ENCODE measurements at regions not wholly inside any gene's neighbourhood (a gene's known extent, or its start where the extent isn't known, plus 50 kb on each side); places are given as distances from the start of the nearest gene placed in this dataset.
A peak's percentile ranks its signal among the peaks of the same experiment; 100 is the strongest.

GRCh38 chr1:234554218-234554697 lies 55.7 kb downstream of the IRF2BP2 start:
- TF ChIP-seq EP300 (IDR thresholded peaks at IDR 0.05) = no peak
- no peak for TF ChIP-seq POLR2A (IDR thresholded peaks at IDR 0.05; ENCODE audit: low read depth)
- TF ChIP-seq CTCF (IDR thresholded peaks at IDR 0.05) = no peak
- TF ChIP-seq POLR2AphosphoS5 (IDR thresholded peaks at IDR 0.05) = peak in 1 of 2 donors; percentile 39

GRCh38 chr1:234553240-234554188 lies 56.5 kb downstream of the IRF2BP2 start:
- Histone ChIP-seq H3K4me1 (peaks cover 16 to 27% (median 19%) of the 10 kb centered on the region in 4 donors), H3K4me3 (no peak overlapping the region), H3K36me3 (no peaks in the 10 kb centered on the region), H3K27ac (replicated peaks in 1 of 4) (peak overlapping the region; percentile 65 to 87 (median 76)), H3K9me3 (no peaks in the 10 kb centered on the region), H3K27me3 (no peaks in the 10 kb centered on the region)
- 68% methylated on average over 18 of the region's 21 CpGs for WGBS
- DNase-seq (ENCODE audit: extremely low spot score) = no peak
- intact Hi-C loops (cut with DNase I) = no loop called here
- no peak for TF ChIP-seq POLR2A (IDR thresholded peaks at IDR 0.05; ENCODE audit: low read depth)
- no peak for TF ChIP-seq EP300 (IDR thresholded peaks at IDR 0.05)
- TF ChIP-seq CTCF (IDR thresholded peaks at IDR 0.05) = no peak
- TF ChIP-seq POLR2AphosphoS5 (IDR thresholded peaks at IDR 0.05) = no peak

More at GRCh38 chr1:234554218-234554697, 55.7 kb downstream of the IRF2BP2 start:
- 62% methylated on average over 7 of the region's 7 CpGs for WGBS
- H3K9me3 ChIP-seq = no peaks in the 10 kb centered on the region
- H3K36me3 ChIP-seq = no peaks in the 10 kb centered on the region
- H3K4me3 ChIP-seq = no peak overlapping the region
- no peak for DNase-seq (ENCODE audit: extremely low spot score)
- H3K27me3 ChIP-seq = no peaks in the 10 kb centered on the region
- H3K27ac ChIP-seq (replicated peaks in 1 of 4) = peak overlapping the region; percentile 65 to 87 (median 76)
- peaks cover 16 to 27% (median 19%) of the 10 kb centered on the region in 4 donors for H3K4me1 ChIP-seq
- intact Hi-C loops (cut with DNase I) = no loop called here

GRCh38 chr1:234551032-234551378 lies 59.0 kb downstream of the IRF2BP2 start:
- Histone ChIP-seq H3K27me3 (no peaks in the 10 kb centered on the region), H3K36me3 (no peaks in the 10 kb centered on the region), H3K27ac (replicated peaks in 1 of 4) (no peak overlapping the region), H3K4me3 (no peak overlapping the region), H3K4me1 (peaks cover 17 to 33% (median 25%) of the 10 kb centered on the region in 4 donors), H3K9me3 (no peaks in the 10 kb centered on the region)
- intact Hi-C loops (cut with DNase I) = no loop called here
- TF ChIP-seq POLR2AphosphoS5 (IDR thresholded peaks at IDR 0.05) (no peak), POLR2A (IDR thresholded peaks at IDR 0.05; ENCODE audit: low read depth) (no peak)
- DNase-seq (ENCODE audit: extremely low spot score) = no peak
- 83% methylated on average over 1 of the region's 6 CpGs for WGBS

GRCh38 chr1:234550341-234551031 lies 59.5 kb downstream of the IRF2BP2 start:
- DNase-seq (ENCODE audit: extremely low spot score) = no peak
- H3K4me1 ChIP-seq = peaks cover 22 to 38% (median 30%) of the 10 kb centered on the region in 4 donors
- 79% methylated on average over 14 of the region's 16 CpGs for whole genome bisulfite sequencing
- no peak overlapping the region for H3K27ac ChIP-seq (replicated peaks in 1 of 4)
- intact Hi-C loops (cut with DNase I) = no loop called here
- H3K9me3 ChIP-seq = no peaks in the 10 kb centered on the region
- no peaks in the 10 kb centered on the region for H3K36me3 ChIP-seq
- no peak overlapping the region for H3K4me3 ChIP-seq
- TF ChIP-seq EP300 (IDR thresholded peaks at IDR 0.05) (no peak), POLR2AphosphoS5 (IDR thresholded peaks at IDR 0.05) (no peak), CTCF (IDR thresholded peaks at IDR 0.05) (no peak), POLR2A (IDR thresholded peaks at IDR 0.05; ENCODE audit: low read depth) (no peak)
- no peaks in the 10 kb centered on the region for H3K27me3 ChIP-seq
